ENCODE measurements at regions not wholly inside any gene's neighbourhood (a gene's known extent, or its start where the extent isn't known, plus 50 kb on each side); places are given as distances from the start of the nearest gene placed in this dataset.
"Not testable (repeated sequence)": the region's sequence is repeated elsewhere in the genome, so short reads cannot be mapped to it uniquely, and the experiment has no call there.

DNA sequence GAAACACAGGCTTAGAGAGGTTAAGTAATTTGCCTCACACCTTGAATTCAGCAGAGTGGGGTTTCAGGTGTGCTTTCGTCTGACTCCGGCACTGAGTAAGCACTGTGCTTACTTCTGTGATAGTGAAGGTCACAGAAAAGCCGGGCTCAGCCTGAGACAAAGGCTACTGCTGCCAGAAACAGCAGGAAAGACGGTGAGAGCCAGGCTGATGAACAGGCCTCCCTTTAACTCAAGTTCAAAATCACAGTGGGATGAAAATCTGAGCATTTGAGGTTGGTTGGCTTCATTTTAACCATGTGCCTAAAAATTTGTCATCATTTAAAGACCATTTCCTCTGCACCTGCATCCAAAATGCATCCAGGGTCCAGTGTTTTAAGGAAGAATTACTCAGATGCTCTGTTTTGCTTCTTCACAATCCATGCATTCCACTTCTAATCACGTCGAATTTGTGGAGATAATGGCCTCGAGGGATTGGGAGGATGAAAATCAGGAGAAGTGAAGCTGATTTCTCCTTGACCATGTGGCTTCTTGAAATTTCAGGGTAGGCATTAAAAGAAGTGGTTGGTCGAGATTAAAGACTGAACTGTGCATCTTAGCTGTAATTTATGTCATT, 121.2 kb upstream of the LNX1 start:
- DNase-seq = no peak

DNA sequence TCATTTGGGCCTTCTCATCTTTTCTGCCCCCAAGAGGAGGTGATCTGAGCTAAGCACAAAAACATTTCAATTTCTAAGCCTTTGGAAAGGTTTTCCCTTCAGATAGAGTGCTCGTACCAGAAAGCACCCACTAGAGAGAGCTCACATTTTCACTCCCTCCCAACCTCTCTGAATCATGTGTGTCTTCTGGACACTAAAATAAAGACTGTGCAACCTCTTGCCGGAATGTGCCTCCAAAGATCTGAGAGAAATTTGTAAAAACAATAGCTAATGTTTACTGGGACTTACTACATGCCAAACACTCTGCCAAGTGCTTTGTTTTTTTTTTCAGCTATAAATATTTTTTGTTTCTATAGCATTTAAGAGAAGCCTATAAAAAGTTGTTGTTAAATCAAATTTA, 120.6 kb upstream of the LNX1 start:
- no peak for DNase-seq

DNA sequence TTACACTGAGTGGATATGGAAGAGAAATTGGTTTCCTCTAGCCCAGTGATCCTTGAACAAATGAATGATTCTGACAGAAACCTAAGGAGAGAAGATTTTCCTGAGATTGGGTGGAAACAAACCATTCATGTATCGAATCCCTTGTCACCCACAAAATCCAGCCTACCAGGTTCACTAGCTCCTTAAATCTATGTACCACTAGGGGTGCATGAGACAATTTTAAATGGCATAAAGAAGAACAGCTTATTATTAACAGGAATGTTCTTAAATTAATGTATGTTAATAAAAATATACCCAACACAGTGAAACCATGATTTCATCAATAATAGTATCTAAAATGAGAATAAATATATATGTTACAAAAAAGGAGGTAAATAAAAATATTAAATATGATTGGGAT, 118.4 kb upstream of the LNX1 start:
- no peak for DNase-seq

DNA sequence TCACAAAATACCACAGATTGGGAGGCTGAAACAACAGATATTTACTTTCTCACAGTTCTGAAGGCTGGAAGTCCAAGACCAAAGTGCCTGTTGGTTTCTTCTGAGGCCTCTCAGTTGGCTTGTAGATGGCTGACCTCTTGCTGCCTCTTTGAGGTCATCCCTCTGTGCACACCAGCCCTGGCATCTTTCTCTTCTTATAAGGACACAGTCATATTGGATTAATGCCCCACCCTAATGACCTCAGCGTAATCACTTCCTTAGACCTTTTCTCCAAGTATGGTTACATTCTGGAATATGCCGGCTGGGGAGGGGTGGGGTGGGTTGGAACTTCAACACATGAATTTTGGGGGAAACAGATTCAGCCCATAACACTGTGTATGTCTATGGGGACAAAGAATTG, 116.2 kb upstream of the LNX1 start:
- DNase-seq = no peak

DNA sequence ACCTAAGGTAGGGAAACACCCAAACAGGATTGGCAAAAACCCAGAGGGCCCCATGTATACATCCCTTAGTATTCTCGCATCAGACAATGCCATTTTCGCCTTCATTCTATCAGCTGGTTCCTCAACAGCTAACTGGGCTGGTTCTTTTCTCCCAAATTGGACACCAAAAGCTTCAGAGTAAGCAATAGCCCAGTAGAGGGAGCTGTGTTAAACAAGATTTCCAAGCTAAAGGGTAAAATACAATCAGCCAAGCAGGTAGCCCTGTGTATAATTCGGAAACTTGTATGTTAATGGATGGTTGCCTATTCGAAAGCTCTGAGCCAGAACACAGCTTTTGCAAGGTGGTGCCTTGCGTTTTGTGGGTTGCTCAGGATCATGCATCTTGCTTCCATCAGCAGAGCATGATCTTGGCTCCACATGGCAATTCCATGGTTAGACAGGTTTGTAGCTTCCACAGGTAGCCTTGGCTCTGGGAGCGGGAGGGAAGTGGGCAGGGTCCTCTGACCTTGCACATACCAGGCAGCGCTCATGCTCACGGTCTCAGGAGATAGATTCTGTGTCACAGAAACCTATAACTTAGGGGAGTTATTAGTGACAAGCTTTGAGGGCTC, 115.2 kb upstream of the LNX1 start:
- DNase-seq = no peak

DNA sequence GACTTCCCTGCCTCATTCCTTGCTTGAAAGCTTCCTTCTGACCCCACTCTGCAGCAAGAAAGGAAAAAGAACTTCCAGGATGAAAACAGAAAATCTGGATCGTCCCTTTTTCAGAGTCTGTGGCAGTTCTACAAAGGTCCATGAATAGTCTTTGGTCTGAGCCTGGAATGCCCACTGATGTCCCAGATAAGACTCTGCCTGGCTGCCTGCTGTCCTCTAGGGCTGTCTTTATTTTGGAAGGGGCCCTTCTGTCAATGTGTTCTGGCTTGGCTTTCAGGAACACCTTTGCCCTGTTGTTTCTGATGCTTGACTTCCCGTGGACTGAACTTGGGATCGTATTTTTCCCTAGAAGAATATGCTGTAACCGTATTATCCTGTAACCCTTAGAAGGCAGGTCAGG, 114.7 kb upstream of the LNX1 start:
- DNase-seq = no peak

DNA sequence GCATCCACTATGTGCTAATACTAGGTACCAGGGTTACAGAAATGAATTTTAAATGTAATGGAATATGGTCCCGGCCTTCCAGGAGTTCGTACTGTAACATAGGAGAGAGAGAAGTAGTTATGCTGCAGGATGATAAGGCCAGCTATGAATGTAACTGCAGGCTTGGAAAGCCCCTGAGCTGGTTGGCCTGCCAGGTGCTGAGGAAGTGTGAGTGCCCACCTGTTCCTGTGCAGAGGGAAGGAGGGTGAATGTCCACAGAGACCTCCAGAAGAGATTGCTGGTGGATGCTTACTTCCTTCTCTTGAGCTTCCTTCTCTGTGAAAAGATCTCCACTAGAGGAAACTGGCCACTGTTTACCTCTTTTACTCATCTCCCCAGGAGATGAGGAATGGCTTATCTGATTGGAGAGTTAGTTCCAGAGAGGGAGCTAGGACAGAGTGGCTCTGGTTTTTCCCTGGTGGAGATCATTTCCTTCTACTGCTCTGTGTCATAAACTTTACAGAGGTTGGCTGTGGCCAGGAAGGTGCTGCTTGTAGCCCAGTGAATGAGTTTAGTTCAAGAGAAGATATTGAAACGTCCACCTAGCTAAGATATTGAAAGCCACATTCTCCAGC, 114.0 kb upstream of the LNX1 start:
- no peak for DNase-seq

DNA sequence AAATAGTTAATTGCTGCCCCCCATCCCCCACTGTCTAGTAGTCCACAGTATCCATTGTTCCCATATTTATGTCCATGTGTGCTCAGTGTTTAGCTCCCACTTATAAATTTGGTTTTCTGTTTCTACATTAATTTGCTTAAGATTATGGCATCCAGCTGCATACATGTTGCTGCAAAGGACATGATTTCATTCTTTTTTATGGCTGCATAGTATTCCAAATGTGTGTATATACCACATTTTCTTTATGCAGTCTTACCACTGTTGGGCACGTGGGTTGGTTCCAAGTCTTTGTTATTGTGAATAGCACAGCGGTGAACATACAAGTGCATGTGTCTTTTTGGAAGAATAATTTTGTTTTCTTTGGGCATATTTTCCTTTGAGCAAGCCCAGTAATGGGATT, 113.0 kb upstream of the LNX1 start:
- no peak for DNase-seq

DNA sequence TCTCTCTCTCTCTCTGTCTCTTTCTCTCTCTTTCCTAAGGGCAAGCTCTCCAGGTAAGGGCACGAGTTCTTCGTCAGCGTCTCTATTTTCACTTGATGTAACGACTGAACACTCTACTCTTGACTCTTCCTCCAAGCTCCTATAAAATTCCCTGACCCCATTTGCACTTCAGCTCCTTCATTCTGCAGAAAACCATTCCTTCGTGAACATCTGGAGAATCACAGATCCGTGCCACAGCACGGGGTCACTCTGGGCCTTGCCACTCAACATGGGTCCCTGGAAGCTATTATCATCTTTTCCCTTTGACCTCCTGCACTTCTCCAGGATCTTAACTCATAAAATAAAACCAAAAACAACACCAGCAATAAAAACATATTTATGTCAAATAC, 112.0 kb upstream of the LNX1 start:
- DNase-seq = no peak

DNA sequence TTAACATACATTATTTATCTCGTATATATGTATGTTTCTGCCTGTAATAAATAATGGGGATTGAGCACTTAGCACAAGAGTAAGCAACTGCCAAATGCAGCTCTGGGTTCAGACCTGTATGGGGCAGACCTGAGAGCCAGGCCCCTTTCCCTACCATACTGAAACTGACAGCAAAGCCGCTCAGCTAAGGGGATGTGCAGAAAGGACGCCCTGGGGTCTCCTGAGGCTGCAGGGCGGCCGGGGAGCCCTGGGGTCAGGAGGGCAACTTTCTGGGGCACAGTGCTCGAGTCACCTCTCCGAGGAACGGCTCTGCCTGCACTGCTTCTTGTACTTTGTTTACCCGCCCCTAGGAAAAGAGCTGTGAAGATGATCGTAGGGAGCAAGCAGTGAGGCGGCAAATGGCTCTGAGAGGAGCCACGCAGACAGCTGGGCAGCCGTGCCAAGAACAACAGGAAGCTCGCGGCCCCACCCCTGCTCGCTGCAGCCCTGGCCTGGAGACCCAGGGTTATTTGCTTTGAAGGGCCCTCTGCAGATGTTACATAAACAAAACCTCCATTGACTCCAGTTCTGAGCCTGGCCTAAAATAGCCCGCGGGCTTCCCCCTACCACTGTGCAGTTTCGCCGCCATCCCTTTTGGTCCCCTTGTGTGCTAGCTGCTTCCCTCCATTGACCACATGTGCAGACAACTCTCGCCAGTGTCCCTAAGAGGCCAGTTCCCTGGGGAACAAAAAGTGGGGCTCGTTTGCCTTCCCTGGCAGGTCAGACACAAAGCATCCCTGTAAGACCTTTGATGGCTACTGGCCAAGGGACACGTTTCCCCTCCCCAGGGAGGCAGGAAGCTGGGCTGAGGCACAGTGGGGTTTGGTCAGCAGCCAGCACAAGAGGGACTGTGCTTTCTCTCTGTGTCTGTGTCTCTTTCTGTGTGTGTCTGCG, 111.3 kb upstream of the LNX1 start:
- DNase-seq = no peak

DNA sequence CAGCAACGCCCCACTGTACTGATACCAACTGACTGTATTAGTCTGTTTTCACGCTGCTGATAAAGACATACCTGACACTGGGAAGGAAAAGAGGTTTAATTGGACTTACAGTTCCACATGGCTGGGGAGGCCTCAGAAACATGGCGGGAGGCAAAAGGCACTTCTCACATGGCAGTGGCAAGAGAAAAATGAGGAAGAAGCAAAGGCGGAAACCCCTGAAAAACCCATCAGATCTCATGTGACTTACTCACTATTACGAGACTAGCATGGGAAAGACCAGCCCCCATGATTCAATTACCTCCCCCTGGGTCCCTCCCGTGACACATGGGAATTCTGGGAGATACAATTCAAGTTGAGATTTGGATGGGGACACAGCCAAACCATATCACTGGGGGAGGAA, 110.0 kb upstream of the LNX1 start:
- not testable (repeated sequence) for DNase-seq

DNA sequence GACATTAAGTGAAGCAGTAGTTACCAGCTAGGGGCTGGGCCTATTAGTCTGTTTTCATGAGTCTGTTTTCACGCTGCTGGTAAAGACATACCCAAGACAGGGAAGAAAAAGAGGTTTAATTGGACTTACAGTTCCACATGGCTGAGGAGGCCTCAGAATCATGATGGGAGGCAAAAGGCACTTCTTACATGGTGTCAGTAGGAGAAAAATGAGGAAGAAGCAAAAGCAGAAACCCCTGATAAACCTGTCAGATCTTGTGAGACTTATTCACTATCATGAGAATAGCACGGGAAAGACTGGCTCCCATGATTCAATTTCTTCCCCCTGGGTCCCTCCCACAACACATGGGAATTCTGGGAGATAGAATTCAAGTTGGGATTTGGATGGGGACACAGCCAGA, 108.0 kb upstream of the LNX1 start:
- DNase-seq = not testable (repeated sequence)

DNA sequence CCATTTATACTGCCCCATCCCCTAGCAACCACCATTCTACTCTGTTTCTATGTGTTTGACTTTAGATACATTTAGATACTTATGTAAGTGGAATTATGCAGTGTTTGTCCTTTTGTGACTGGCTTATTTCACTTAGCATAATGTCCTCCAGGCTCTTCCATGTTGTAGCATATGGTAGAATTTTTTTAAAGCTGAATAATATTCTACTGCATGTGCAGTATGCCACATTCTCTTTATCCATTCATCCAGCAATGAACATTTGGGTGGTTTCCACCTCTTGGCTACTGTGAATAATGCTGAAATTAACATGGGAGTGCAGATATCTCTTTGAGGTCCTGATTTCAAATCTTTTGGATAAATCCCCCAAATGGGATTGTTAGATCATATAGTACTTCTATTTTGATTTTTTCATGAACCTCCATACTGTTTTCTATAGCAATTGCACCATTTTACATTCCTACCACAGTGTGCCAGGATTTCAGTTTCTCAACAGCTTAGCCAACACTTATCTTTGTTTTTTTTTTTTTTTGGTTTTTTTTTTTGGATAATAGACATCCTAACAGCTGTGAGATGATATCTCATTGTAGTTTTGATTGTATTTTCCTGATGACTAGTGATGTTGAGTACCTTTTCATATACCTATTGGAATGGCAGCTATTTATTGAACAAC, 105.9 kb upstream of the LNX1 start:
- no peak for DNase-seq

DNA sequence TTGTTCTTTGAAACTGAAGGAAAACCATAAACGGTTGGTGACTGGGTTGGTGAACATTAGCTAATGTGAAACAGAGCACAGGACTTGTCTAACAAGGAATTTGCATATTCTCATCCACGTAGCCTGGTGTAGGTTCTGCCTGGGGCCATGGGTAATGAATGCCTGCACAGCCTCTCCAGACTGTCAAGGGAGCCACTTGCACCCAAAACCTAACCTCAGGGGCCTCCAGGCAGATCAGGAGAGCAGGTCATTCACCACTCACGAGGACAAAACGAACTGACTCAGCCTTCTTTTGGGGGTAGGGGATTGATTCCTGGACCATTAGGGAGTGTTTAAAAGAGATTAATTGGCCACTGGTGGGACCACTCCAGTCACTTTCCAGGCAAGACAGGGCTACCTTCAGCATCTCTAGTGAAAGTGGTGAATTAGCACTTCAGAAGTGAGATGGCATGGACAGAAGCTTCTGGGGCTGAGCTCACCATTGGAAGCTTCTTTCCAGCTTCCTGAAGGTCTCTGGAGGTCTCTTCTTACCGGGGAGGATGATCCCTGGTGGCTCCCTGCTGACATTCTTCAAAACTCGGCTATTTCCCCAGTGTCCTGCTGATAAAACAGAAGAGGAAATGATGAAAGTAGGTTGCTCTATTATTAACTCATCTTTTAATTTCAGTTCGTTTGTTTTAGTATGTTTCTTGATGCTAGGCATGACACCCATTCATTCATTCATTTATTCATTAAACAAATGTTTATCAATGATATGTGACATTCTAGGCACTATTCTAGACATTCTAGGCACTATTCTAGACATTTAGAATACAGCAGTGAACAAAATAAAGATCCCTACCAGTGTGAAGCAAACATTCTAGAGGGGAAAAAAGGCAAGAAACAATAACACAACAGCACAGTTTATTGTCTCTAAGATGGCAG, 104.5 kb upstream of the LNX1 start:
- DNase-seq = no peak

DNA sequence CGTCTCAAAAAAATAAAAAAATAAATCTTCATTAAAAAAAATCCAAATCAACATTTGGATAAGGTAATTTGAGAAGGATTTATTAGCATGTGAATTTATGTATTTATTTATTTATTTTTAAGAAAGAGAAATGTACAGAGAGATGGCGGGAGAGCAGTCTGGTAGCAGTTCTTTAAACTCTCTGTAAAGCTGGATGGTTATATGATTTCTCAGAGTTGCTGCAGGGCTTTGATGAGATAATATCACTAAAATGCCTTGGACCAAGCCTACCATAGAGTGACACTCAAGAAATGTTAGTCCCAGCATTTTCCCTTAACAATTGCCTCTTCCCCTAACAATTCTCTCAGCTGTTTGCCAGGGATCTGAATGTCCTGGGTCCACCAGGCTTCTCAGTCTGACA, 103.4 kb upstream of the LNX1 start:
- no peak for DNase-seq

DNA sequence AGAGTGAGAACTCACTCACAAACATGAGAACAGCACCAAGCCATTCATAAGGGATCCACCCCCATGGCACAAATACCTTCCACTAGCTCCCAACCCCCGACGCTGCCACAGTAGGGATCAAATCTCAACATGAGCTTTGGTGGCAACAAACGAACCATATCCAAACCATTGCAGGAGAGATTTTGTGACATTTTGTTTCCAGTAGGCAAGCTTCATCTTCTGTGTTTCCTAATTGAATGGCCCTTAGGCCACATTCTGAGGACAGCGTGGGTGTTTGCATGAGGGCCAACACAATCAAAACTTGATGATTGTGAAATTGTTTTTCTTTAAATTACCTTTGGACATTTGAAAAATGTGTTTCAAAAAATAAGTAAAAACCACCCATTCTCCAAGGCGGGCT, 102.6 kb upstream of the LNX1 start:
- no peak for DNase-seq

DNA sequence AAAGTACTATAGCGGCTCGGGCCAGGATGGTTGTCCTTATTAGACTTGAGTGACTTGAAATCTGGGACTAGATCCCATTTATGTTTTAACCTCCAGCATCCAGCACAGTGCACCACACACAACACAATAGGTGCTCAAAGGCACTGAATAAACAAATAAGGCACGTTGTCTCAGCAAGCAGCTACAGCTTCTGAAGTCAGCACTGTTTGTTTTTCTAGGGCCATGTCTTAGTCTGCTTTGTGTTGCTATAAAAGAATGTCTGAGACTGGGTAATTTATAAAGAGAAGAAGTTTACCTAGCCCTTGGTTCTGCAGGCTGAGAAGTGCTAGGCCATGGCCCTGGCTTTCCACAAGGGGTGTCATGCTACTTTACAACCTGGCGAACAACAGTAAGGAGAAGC, 102.1 kb upstream of the LNX1 start:
- DNase-seq = no peak

DNA sequence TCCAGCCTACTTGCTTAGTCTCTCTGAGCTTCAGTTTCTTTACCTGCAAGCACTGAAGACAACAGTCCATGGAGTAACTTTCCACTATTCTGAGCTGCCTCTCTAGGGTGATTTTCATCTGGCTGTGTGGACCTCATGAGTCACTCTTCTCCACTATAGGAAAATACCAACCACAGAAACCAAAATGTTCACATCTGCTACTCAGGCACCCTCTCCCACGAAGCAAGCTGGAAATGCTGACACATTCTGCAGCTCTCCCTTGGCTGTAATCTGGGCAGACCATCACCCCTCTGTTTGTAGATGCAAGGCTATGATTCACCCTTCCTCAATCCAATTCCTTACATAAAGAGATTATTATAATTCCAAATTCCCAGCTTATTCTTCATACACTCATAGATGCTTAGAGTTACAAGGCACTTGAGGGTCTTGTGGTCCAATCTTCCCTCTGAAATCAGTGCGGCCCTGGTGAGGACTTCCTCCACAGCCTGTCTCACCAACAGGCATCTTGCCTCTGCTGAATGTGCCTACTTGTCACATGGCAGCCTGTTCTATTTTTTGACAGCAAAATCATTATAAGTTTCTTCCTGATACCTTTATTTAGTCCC, 97.0 kb upstream of the LNX1 start:
- no peak for DNase-seq

DNA sequence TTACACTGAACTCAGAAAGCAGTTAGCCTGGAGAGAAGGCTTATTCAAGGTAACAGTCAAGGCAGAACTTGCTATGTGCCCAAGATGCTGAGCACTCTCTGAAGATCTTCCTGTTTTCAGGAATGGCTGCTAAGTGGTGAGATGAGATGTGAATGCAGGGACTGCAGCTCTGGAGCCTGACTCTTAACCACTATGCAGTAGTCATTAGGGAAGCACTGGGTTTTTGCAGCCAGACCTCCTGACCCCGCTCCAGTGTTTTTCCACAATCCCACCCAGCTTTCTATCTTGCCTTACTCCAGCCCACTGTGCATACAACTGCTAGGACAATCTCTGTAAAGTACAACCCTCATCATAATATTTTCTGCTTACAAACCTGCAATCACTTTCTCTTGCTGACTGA, 95.2 kb upstream of the LNX1 start:
- no peak for DNase-seq

DNA sequence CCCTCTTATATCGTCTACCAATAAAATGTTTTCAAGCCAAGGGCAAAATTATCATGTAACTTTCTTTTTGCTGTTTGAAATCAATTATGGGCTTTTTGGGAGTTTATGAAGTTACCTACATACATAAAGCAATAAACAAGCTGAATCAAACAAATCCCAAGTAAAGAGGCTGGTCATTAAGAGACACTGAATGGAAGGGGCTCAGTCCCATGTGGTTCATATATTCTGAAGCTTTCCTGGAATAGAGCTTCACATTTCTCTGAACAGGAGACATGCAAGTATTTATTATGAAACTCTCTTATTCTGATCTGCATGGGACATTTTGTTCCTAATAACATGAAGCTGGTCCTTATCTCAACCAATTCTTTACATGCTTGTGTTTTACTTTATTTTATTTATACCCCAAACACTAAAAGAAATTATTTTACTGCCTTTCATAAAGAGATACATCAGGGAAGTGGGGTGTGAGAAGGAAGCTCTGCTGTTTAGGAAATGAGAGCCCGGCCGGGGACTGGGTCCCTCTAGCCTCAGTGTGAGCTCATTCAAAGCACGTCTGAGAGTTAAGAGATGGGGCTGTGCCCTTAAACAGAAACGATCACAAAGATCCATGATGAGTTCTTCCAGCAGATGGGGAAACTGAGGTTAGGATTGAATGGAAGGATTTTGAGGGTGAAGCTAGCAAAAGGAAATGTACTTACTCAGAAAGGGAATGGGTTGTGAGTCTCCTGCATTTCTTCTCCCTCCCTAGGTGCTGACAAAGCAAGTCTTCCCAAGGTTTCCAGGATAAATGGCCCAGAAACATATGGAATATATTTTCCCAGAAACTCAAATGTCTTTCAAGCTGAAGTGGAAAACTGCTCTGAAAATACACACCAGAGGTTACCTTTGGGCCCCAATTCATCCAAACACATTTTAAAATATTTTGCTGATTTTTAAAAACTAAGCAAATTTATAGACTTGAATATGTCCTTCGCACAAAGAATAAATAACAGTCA, 93.1 kb upstream of the LNX1 start:
- no peak for DNase-seq

Data from CD4-positive, alpha-beta T cell treated with Interleukin-4 for 4 hours (primary cell).